Neutrophil (primary cell): ENCODE measurements at regions not wholly inside any gene's neighbourhood (a gene's known extent, or its start where the extent isn't known, plus 50 kb on each side); places are given as distances from the start of the nearest gene placed in this dataset.
"Not testable (repeated sequence)": the region's sequence is repeated elsewhere in the genome, so short reads cannot be mapped to it uniquely, and the experiment has no call there.

ENCODE experiments used
- H3K27ac ChIP-seq: fragments of 200-600 bp; sonication (generic); 2 replicates; pipeline ENCODE4 v1.5.1; 2016; ENCODE audit warnings: mild to moderate bottlenecking, moderate library complexity
- H3K27me3 ChIP-seq: fragments of 200-600 bp; sonication (generic); 2 replicates; pipeline ENCODE4 v1.6.0; 2016; ENCODE audit warnings: mild to moderate bottlenecking
- H3K36me3 ChIP-seq: fragments of 200-600 bp; sonication (generic); 2 replicates; pipeline ENCODE4 v1.5.1; 2017
- H3K4me1 ChIP-seq, 2 experiments: fragments of 200-600 bp in 1 of 2; sonication (generic) in 1 of 2; 1 replicate in 1 of 2; 2 replicates in 1 of 2; pipeline versions ENCODE4 v1.5.1 to v1.6.1; 2013 to 2016; ENCODE audit warnings: low read depth in 1 of 2, low read length in 1 of 2, mild to moderate bottlenecking in 1 of 2, moderate library complexity in 1 of 2; ENCODE audit not compliant: control insufficient read depth in 1 of 2, insufficient read depth in 1 of 2
- H3K4me3 ChIP-seq, 2 experiments: fragments of 200-600 bp in 1 of 2; sonication (generic) in 1 of 2; 1 replicate in 1 of 2; 2 replicates in 1 of 2; pipeline ENCODE4 v1.5.1; 2013 to 2016; ENCODE audit warnings: low read depth in 1 of 2, low read length in 1 of 2, mild to moderate bottlenecking in 1 of 2, moderate library complexity in 1 of 2
- H3K9me3 ChIP-seq: fragments of 200-600 bp; sonication (generic); 2 replicates; pipeline ENCODE4 v1.5.1; 2016
- TF ChIP-seq, protein P1 (sequence below): fragments of 200-600 bp; sonication (generic); IDR thresholded peaks from 2 replicates; pipeline ENCODE4 v1.5.1; 2016; ENCODE audit warnings: antibody characterized with exemption

DNA sequence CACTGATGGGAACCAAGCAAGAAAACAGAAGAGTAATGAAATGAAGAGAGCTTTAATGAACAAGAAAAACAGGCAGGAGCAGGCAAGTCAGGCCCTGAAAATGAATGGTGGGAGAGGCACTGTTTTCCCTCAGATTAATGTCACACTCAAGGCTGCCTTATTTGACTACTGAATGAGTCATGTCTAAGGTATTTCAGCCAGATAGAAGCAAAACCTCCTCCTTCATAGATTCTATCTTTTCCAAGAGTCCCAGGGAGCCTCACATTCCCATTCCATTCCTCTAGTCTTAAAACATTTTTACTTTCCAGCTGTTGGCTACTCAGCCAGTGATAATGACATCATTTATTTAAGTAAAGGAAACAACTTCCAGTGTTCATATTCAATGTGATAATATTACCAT, 228.4 kb upstream of the NRIP1 start:
- Histone ChIP-seq H3K4me3 (no peak overlapping the region), H3K27ac (no peak overlapping the region), H3K9me3 (no peaks in the 10 kb centered on the region), H3K27me3 (no peaks in the 10 kb centered on the region), H3K4me1 (no peaks in the 10 kb centered on the region), H3K36me3 (no peaks in the 10 kb centered on the region)
- TF ChIP-seq, protein P1, sequence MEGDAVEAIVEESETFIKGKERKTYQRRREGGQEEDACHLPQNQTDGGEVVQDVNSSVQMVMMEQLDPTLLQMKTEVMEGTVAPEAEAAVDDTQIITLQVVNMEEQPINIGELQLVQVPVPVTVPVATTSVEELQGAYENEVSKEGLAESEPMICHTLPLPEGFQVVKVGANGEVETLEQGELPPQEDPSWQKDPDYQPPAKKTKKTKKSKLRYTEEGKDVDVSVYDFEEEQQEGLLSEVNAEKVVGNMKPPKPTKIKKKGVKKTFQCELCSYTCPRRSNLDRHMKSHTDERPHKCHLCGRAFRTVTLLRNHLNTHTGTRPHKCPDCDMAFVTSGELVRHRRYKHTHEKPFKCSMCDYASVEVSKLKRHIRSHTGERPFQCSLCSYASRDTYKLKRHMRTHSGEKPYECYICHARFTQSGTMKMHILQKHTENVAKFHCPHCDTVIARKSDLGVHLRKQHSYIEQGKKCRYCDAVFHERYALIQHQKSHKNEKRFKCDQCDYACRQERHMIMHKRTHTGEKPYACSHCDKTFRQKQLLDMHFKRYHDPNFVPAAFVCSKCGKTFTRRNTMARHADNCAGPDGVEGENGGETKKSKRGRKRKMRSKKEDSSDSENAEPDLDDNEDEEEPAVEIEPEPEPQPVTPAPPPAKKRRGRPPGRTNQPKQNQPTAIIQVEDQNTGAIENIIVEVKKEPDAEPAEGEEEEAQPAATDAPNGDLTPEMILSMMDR, result no peak

DNA sequence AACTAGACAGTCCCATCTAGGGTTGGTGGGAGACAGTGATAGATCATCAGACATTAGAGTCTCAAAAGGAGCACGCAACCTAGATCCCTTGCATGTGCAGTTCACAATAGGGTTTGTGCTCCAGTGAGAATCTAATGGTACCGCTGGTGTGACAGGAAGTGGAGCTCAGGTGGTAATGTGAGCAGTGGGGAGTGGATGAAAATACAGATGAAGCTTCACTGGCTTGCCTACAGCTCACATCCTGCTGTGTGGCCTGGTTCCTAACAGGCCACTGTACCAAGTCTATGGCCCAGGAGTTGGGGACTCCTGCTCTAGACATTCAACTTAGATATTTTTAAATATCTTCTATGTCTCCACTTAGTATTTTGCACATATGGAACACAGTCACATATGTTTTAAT, 231.1 kb upstream of the NRIP1 start:
- TF ChIP-seq, protein P1, result no peak
- H3K4me1 ChIP-seq, result no peaks in the 10 kb centered on the region
- no peaks in the 10 kb centered on the region for H3K9me3 ChIP-seq
- H3K27ac ChIP-seq, result no peak overlapping the region
- no peak overlapping the region for H3K4me3 ChIP-seq
- no peaks in the 10 kb centered on the region for H3K36me3 ChIP-seq
- H3K27me3 ChIP-seq, result no peaks in the 10 kb centered on the region

- Histone ChIP-seq H3K9me3 (no peaks in the 10 kb centered on the region), H3K4me3 (no peak overlapping the region), H3K27me3 (no peaks in the 10 kb centered on the region), H3K27ac (no peak overlapping the region), H3K36me3 (no peaks in the 10 kb centered on the region), H3K4me1 (no peaks in the 10 kb centered on the region)
- TF ChIP-seq, protein P1, result no peak
Measured at GRCh38 chr21:15297824-15298223, 233.0 kb upstream of the NRIP1 start.

DNA sequence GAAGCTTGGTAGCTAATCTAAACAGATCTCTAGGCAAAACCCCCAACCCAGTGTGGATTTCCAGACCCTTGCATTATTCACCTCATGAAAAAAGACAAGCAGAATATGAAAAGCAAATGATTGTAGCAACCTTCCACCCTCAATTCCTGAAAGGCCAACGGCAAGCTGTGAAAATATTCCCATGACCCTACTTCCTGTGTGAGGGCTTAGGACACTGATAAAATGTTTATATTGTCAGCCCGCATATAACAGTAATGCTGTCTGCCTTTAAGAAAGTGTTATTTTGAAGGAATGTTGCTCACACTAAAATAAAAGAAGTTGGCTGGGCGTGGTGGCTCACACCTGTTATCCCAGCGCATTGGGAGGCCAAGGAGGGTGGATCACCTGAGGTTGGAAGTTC, 233.5 kb upstream of the NRIP1 start:
- TF ChIP-seq, protein P1, result no peak
- H3K4me3 ChIP-seq, result no peak overlapping the region
- no peaks in the 10 kb centered on the region for H3K4me1 ChIP-seq
- H3K9me3 ChIP-seq, result no peaks in the 10 kb centered on the region
- H3K27me3 ChIP-seq, result no peaks in the 10 kb centered on the region
- H3K36me3 ChIP-seq, result no peaks in the 10 kb centered on the region
- H3K27ac ChIP-seq, result no peak overlapping the region

DNA sequence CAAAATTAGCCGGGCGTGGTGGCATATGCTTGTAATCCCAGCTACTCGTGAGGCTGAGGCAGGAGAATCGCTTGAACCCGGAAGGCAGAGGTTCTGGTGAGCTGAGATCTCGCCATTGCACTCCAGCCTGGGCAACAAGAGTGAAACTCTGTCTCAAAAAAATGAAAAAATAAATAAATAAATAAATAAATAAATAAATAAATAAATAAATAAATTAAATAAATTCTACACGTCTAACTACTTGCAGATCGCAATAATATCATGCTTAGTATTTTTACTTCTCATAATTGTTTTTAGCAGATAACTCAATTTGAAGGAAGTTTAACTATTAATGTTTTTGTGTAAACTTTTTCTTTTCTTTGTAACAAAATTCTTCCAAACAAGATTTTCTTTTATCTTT, 234.0 kb upstream of the NRIP1 start:
- not testable (repeated sequence) for H3K27ac ChIP-seq, H3K4me1 ChIP-seq

GRCh38 chr21:15300131-15300530, 235.3 kb upstream of the NRIP1 start:
- Histone ChIP-seq H3K4me1 (no peaks in the 10 kb centered on the region), H3K36me3 (no peaks in the 10 kb centered on the region), H3K9me3 (no peaks in the 10 kb centered on the region), H3K27me3 (no peaks in the 10 kb centered on the region), H3K4me3 (no peak overlapping the region), H3K27ac (no peak overlapping the region)
- TF ChIP-seq, protein P1, result no peak

More for the DNA sequence above, 234.0 kb upstream of the NRIP1 start:
- not testable (repeated sequence) for H3K9me3 ChIP-seq, H3K36me3 ChIP-seq, H3K27me3 ChIP-seq, H3K4me3 ChIP-seq
